ENCODE measurements at regions not wholly inside any gene's neighbourhood (a gene's known extent, or its start where the extent isn't known, plus 50 kb on each side); places are given as distances from the start of the nearest gene placed in this dataset.

DNA sequence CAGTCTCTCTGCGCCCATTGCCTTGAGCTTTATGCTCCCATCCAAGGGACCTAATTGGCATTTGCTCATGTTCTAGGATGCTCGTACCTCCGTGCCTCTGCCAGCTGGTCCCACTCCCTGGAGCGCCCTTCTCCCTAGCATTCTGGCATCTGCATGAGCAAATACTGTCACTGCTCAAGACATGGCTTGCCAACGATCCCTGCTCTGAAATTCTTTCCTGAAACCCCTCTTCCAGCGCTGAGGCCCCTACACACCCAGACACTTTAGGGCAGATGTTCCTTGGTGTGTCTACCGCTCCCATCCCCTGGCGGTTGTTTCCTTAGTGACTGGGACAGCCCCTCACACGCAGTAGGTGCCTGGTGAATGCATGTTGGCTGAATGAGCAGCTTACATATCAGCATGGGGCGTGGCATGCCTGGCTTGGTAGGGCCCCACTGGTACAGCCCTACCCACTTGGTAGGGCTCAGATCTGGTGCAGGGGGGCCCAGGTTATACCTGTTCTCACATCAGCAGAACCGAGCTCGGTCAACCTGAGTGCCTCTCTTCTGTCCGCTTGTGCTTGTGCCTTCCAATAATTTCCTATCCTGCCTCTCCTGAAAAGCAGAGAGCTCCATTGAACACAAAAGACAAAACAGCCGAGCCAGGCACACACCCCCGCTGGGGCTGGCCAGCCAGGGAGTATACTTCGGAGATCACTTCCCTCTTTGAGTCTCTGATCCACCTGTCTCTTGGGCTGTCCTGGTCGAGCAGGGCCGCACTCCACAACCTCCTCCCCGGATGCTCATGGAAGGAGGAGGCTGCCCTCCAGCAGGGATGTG is 59.2 kb downstream of the INHBB start:
- H4K20me1 ChIP-seq (ENCODE audit: insufficient read depth, low read length): no peaks in the 10 kb centered on the region
- peaks cover 7% of the 10 kb centered on the region; the same call in 1 of the 2 replicates for H3K27me3 ChIP-seq (ENCODE audit: insufficient read depth, low read length)
- H3K9me3 ChIP-seq (ENCODE audit: low read length): peaks cover 6% of the 10 kb centered on the region; the same call in 1 of the 2 replicates
- H3F3A ChIP-seq (ENCODE audit: insufficient read depth, low read length): no peaks in the 10 kb centered on the region
- no peak overlapping the region for H3K4me2 ChIP-seq (ENCODE audit: low read length)
- TF ChIP-seq EZH2 (IDR thresholded peaks at IDR 0.05; ENCODE audit: borderline replicate concordance, low read length): no peak
- no peaks in the 10 kb centered on the region for H3K4me1 ChIP-seq (ENCODE audit: insufficient read depth, low read length, severe bottlenecking)
- no peaks in the 10 kb centered on the region for H3K79me2 ChIP-seq (ENCODE audit: insufficient read depth, low read length)
- no peaks in the 10 kb centered on the region for H3K9me2 ChIP-seq (ENCODE audit: low read depth, low read length)
- no peak overlapping the region for H3K27ac ChIP-seq (ENCODE audit: low read depth, low read length, poor library complexity, severe bottlenecking)
- H3K36me3 ChIP-seq (ENCODE audit: insufficient read depth, low read length): no peaks in the 10 kb centered on the region
- H3K9ac ChIP-seq (ENCODE audit: low read length): no peak overlapping the region
- H2AFZ ChIP-seq (ENCODE audit: low read length): no peak overlapping the region
- H3K4me3 ChIP-seq (ENCODE audit: low read depth, low read length, poor library complexity, severe bottlenecking): no peak overlapping the region

GRCh38 chr2:120405759-120406099 is 59.8 kb downstream of the INHBB start:
- H2AFZ ChIP-seq (ENCODE audit: low read length): no peak overlapping the region
- peaks cover 6% of the 10 kb centered on the region; the same call in 1 of the 2 replicates for H3K9me3 ChIP-seq (ENCODE audit: low read length)
- H3K36me3 ChIP-seq (ENCODE audit: insufficient read depth, low read length): no peaks in the 10 kb centered on the region
- no peaks in the 10 kb centered on the region for H3K9me2 ChIP-seq (ENCODE audit: low read depth, low read length)
- H3K4me1 ChIP-seq (ENCODE audit: insufficient read depth, low read length, severe bottlenecking): no peaks in the 10 kb centered on the region
- no peaks in the 10 kb centered on the region for H3K79me2 ChIP-seq (ENCODE audit: insufficient read depth, low read length)
- H3K4me3 ChIP-seq (ENCODE audit: low read depth, low read length, poor library complexity, severe bottlenecking): no peak overlapping the region
- no peaks in the 10 kb centered on the region for H3F3A ChIP-seq (ENCODE audit: insufficient read depth, low read length)
- H3K9ac ChIP-seq (ENCODE audit: low read length): no peak overlapping the region
- no peak for TF ChIP-seq EZH2 (IDR thresholded peaks at IDR 0.05; ENCODE audit: borderline replicate concordance, low read length)
- no peak for TF ChIP-seq CTCF (IDR thresholded peaks at IDR 0.05; ENCODE audit: low read length)
- peaks cover 7% of the 10 kb centered on the region; the same call in 1 of the 2 replicates for H3K27me3 ChIP-seq (ENCODE audit: insufficient read depth, low read length)
- H3K27ac ChIP-seq (ENCODE audit: low read depth, low read length, poor library complexity, severe bottlenecking): no peak overlapping the region
- no peaks in the 10 kb centered on the region for H4K20me1 ChIP-seq (ENCODE audit: insufficient read depth, low read length)
- H3K4me2 ChIP-seq (ENCODE audit: low read length): no peak overlapping the region

DNA sequence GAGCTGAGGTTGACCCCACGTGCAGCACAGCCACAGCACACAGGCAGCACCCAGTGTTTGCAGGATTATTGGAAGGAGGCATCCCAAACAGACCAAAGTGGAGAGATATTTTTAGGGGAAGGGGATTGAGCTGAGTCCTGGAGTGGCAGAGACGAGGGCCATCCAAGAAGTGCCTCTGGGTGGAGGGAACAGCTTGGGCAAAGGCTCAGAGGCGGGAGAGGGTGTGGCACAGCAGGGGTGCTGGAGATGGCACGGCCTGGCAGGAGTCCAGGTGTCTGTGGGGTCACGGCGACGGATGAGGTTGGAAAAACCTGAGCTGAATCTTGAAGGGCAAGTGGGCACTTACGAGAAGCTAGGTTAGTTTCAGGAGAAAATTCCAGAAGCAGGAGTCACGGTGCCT is 60.6 kb downstream of the INHBB start:
- H3K27me3 ChIP-seq (ENCODE audit: insufficient read depth, low read length): peaks cover 4% of the 10 kb centered on the region; the same call in 1 of the 2 replicates
- H3K4me1 ChIP-seq (ENCODE audit: insufficient read depth, low read length, severe bottlenecking): no peaks in the 10 kb centered on the region
- H3K36me3 ChIP-seq (ENCODE audit: insufficient read depth, low read length): no peaks in the 10 kb centered on the region
- no peak overlapping the region for H2AFZ ChIP-seq (ENCODE audit: low read length)
- peaks cover 6% of the 10 kb centered on the region; the same call in 1 of the 2 replicates for H3K9me3 ChIP-seq (ENCODE audit: low read length)
- no peaks in the 10 kb centered on the region for H3K79me2 ChIP-seq (ENCODE audit: insufficient read depth, low read length)
- no peak overlapping the region for H3K4me2 ChIP-seq (ENCODE audit: low read length)
- H3K9me2 ChIP-seq (ENCODE audit: low read depth, low read length): no peaks in the 10 kb centered on the region
- no peaks in the 10 kb centered on the region for H3F3A ChIP-seq (ENCODE audit: insufficient read depth, low read length)
- TF ChIP-seq EZH2 (IDR thresholded peaks at IDR 0.05; ENCODE audit: borderline replicate concordance, low read length): no peak
- TF ChIP-seq CTCF (IDR thresholded peaks at IDR 0.05; ENCODE audit: low read length): no peak
- no peak overlapping the region for H3K4me3 ChIP-seq (ENCODE audit: low read depth, low read length, poor library complexity, severe bottlenecking)
- H4K20me1 ChIP-seq (ENCODE audit: insufficient read depth, low read length): no peaks in the 10 kb centered on the region
- H3K27ac ChIP-seq (ENCODE audit: low read depth, low read length, poor library complexity, severe bottlenecking): no peak overlapping the region
- H3K9ac ChIP-seq (ENCODE audit: low read length): no peak overlapping the region

Measured in OCI-LY1 (cell line).